ENCODE measurements at regions not wholly inside any gene's neighbourhood (a gene's known extent, or its start where the extent isn't known, plus 50 kb on each side); places are given as distances from the start of the nearest gene placed in this dataset.

- ATAC-seq (ENCODE audit: low FRiP score) (peak; percentile 43), DNase-seq (ENCODE audit: low spot score) (no peak)
- TF ChIP-seq CTCF (IDR thresholded peaks at IDR 0.05): no peak
Observed at GRCh38 chr1:66445492-66446181, 88.3 kb upstream of the SGIP1 start.

GRCh38 chr1:66446261-66447001, 87.5 kb upstream of the SGIP1 start:
- no peak for DNase-seq (ENCODE audit: low spot score)
- peak; percentile 44 for ATAC-seq (ENCODE audit: low FRiP score)
- peak in 2 of 3 donors; percentile 74 to 77 for TF ChIP-seq CTCF (IDR thresholded peaks at IDR 0.05)

GRCh38 chr1:66450043-66450514, 83.9 kb upstream of the SGIP1 start:
- no peak for DNase-seq (ENCODE audit: low spot score)
- TF ChIP-seq CTCF (IDR thresholded peaks at IDR 0.05): no peak
- no peak for ATAC-seq (ENCODE audit: low FRiP score)

DNA sequence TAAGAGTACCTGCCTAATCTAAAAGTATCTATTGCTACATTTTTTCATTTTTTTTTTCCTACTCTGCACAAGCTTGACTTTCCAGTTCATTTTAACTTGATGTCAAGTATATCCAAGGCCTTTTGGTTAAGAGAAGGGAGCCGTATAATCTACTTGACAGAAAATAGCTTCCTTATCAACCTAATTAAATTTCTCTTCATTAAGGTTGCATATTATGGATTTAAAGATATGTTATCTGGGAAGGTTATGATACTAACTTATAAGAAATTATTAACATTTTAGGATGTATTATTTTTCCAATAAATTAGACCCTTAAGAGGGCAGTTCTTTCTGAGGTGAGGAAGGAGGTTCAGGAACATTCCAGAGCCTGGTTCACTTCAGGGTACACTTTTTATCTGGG, 83.1 kb upstream of the SGIP1 start:
- TF ChIP-seq CTCF (IDR thresholded peaks at IDR 0.05): no peak
- DNase-seq (ENCODE audit: low spot score) (no peak), ATAC-seq (ENCODE audit: low FRiP score) (no peak)

DNA sequence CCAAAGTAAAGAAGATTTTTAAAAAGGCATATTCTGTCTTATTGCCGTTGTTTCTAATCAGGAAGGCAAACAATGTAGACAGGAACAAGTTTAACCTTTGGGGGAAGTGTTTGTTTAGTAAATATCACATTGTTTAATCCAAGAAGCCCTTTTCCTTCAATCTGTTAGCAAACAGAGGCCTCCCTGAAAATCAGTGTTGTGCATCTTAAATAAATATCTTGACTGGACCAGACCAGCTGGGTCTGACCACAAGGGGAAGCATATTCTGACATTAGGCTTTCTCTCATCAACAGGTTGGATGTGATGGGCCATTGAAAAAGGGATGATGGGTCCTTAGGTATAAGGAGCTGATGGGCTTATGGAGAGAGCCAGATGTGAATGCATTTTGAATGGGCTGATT, 81.8 kb upstream of the SGIP1 start:
- no peak for TF ChIP-seq CTCF (IDR thresholded peaks at IDR 0.05)

DNA sequence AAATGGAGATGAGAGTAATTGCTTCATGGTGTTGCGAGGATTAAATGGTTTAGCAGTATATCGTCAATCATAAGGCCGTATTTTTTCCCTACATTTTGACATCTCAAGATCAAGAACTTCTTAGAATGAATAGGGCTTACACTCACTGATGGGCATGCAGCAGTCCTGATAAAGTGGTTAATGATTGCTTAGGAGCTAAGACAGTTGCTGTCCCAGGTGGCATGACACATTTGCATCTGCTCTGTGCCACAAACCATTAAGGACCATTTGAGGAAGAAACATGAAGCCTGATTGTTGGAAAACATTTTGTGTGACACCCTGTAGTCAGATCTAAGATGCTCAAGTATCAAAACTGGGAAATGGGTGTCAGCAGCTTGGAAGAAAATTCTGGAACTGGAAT, 81.0 kb upstream of the SGIP1 start:
- DNase-seq (ENCODE audit: low spot score): no peak
- TF ChIP-seq CTCF (IDR thresholded peaks at IDR 0.05): no peak
- ATAC-seq (ENCODE audit: low FRiP score): no peak

More for the DNA sequence above, 81.8 kb upstream of the SGIP1 start:
- ATAC-seq (ENCODE audit: low FRiP score): no peak
- DNase-seq (ENCODE audit: low spot score): no peak

- DNase-seq (ENCODE audit: low spot score) (no peak), ATAC-seq (ENCODE audit: low FRiP score) (no peak)
- no peak for TF ChIP-seq CTCF (IDR thresholded peaks at IDR 0.05)
Observed at GRCh38 chr1:66455446-66455845, 78.5 kb upstream of the SGIP1 start.

Data from omental fat pad (tissue), 3 donors.